SJCRH30 (cell line): ENCODE measurements at regions not wholly inside any gene's neighbourhood (a gene's known extent, or its start where the extent isn't known, plus 50 kb on each side); places are given as distances from the start of the nearest gene placed in this dataset.
A peak's percentile ranks its signal among the peaks of the same experiment; 100 is the strongest.
"Not testable (repeated sequence)": the region's sequence is repeated elsewhere in the genome, so short reads cannot be mapped to it uniquely, and the experiment has no call there.

Source experiments
- DNase-seq, 2 experiments: peaks; one replicate each; pipeline ENCODE4 v3.0.0-alpha.2; 2015 to 2020
- H3K27ac ChIP-seq: fragments of 250-450 bp; sonication (Bioruptor Pico); 2 replicates; pipeline ENCODE4 v1.5.1; 2020; ENCODE audit warnings: mild to moderate bottlenecking, moderate library complexity
- H3K27me3 ChIP-seq: fragments of 250-450 bp; sonication (Bioruptor Pico); 2 replicates; pipeline ENCODE4 v1.5.1; 2020; ENCODE audit warnings: mild to moderate bottlenecking, moderate library complexity
- H3K36me3 ChIP-seq: fragments of 250-450 bp; sonication (Bioruptor Pico); 2 replicates; pipeline ENCODE4 v1.5.1; 2020; ENCODE audit warnings: mild to moderate bottlenecking, moderate library complexity
- H3K4me1 ChIP-seq: fragments of 250-450 bp; sonication (Bioruptor Pico); 2 replicates; pipeline ENCODE4 v1.5.1; 2020; ENCODE audit warnings: mild to moderate bottlenecking, moderate library complexity
- H3K4me3 ChIP-seq: fragments of 250-450 bp; sonication (Bioruptor Pico); 2 replicates; pipeline ENCODE4 v1.5.1; 2020; ENCODE audit warnings: mild to moderate bottlenecking, moderate library complexity
- H3K9me3 ChIP-seq: fragments of 250-450 bp; sonication (Bioruptor Pico); replicated peaks from 2 replicates; pipeline ENCODE4 v1.5.1; 2020; ENCODE audit warnings: mild to moderate bottlenecking, moderate library complexity

- Histone ChIP-seq H3K4me3 (no peak overlapping the region), H3K36me3 (no peaks in the 10 kb centered on the region), H3K27me3 (no peaks in the 10 kb centered on the region), H3K4me1 (peaks cover 6% of the 10 kb centered on the region; the same call in 1 of the 2 replicates), H3K9me3 (peaks cover 4% of the 10 kb centered on the region; the same call in 1 of the 2 replicates), H3K27ac (no peak overlapping the region)
- DNase-seq = peak in 1 of 2 experiments; percentile 15
These were observed 197.8 kb downstream of the MEMO1 start for GRCh38 chr2:31813016-31813415.

GRCh38 chr2:31812051-31812798, 198.6 kb downstream of the MEMO1 start:
- H3K9me3 ChIP-seq = no peaks in the 10 kb centered on the region; the same call in 1 of the 2 replicates
- H3K27me3 ChIP-seq = no peaks in the 10 kb centered on the region
- H3K27ac ChIP-seq = no peak overlapping the region
- no peak for DNase-seq
- H3K4me3 ChIP-seq = no peak overlapping the region
- peaks cover 6% of the 10 kb centered on the region; the same call in 1 of the 2 replicates for H3K4me1 ChIP-seq
- H3K36me3 ChIP-seq = no peaks in the 10 kb centered on the region

GRCh38 chr2:31811482-31811881, 199.3 kb downstream of the MEMO1 start:
- H3K27me3 ChIP-seq = no peaks in the 10 kb centered on the region
- H3K27ac ChIP-seq = no peak overlapping the region
- no peak overlapping the region for H3K4me3 ChIP-seq
- H3K4me1 ChIP-seq = peaks cover 6% of the 10 kb centered on the region; the same call in 1 of the 2 replicates
- H3K9me3 ChIP-seq = no peaks in the 10 kb centered on the region
- no peak for DNase-seq
- no peaks in the 10 kb centered on the region for H3K36me3 ChIP-seq

- Histone ChIP-seq H3K36me3 (no peaks in the 10 kb centered on the region), H3K27ac (no peak overlapping the region), H3K4me1 (peaks cover 6% of the 10 kb centered on the region; the same call in 1 of the 2 replicates), H3K4me3 (no peak overlapping the region), H3K9me3 (no peaks in the 10 kb centered on the region), H3K27me3 (no peaks in the 10 kb centered on the region)
- peak in 1 of 2 experiments; percentile 41 for DNase-seq
These were observed 200.4 kb downstream of the MEMO1 start for GRCh38 chr2:31810200-31810917.

- H3K27ac ChIP-seq = no peak overlapping the region
- peaks cover 6% of the 10 kb centered on the region; the same call in 1 of the 2 replicates for H3K4me1 ChIP-seq
- no peaks in the 10 kb centered on the region for H3K27me3 ChIP-seq
- DNase-seq = no peak
- H3K36me3 ChIP-seq = no peaks in the 10 kb centered on the region
- no peak overlapping the region for H3K4me3 ChIP-seq
- no peaks in the 10 kb centered on the region for H3K9me3 ChIP-seq
These were observed 205.1 kb downstream of the MEMO1 start for GRCh38 chr2:31805688-31806087.

- not testable (repeated sequence) for H3K4me1 ChIP-seq, H3K9me3 ChIP-seq, H3K36me3 ChIP-seq, H3K27me3 ChIP-seq, DNase-seq, H3K27ac ChIP-seq, H3K4me3 ChIP-seq
These were observed 207.2 kb downstream of the MEMO1 start for GRCh38 chr2:31803481-31804153.

GRCh38 chr2:31802711-31803110, 208.1 kb downstream of the MEMO1 start:
- no peaks in the 10 kb centered on the region for H3K36me3 ChIP-seq
- DNase-seq = no peak
- no peak overlapping the region for H3K4me3 ChIP-seq

GRCh38 chr2:31799282-31799681, 211.5 kb downstream of the MEMO1 start:
- not testable (repeated sequence) for H3K27ac ChIP-seq, H3K27me3 ChIP-seq, H3K4me3 ChIP-seq, H3K4me1 ChIP-seq, H3K36me3 ChIP-seq, DNase-seq
- peaks cover 13% of the 10 kb centered on the region for H3K9me3 ChIP-seq

More at GRCh38 chr2:31802711-31803110, 208.1 kb downstream of the MEMO1 start:
- no peaks in the 10 kb centered on the region for H3K4me1 ChIP-seq
- no peak overlapping the region for H3K27ac ChIP-seq
- no peaks in the 10 kb centered on the region for H3K27me3 ChIP-seq
- peaks cover 7% of the 10 kb centered on the region for H3K9me3 ChIP-seq

- Histone ChIP-seq H3K27ac (no peak overlapping the region), H3K9me3 (no peaks in the 10 kb centered on the region), H3K4me1 (no peaks in the 10 kb centered on the region), H3K36me3 (no peaks in the 10 kb centered on the region), H3K4me3 (no peak overlapping the region), H3K27me3 (0 out of 2 replicates have a peak, but pooled peaks cover 4% of the 10 kb centered on the region)
- DNase-seq = no peak
These were observed 207.5 kb upstream of the SRD5A2 start for GRCh38 chr2:31788273-31788672.

- no peaks in the 10 kb centered on the region for H3K4me1 ChIP-seq
- no peak for DNase-seq
These were observed 205.1 kb upstream of the SRD5A2 start for GRCh38 chr2:31785876-31786275.

GRCh38 chr2:31784868-31785267, 204.1 kb upstream of the SRD5A2 start:
- H3K27me3 ChIP-seq = no peaks in the 10 kb centered on the region
- no peak for DNase-seq
- H3K36me3 ChIP-seq = no peaks in the 10 kb centered on the region
- no peak overlapping the region for H3K4me3 ChIP-seq
- peaks cover 4% of the 10 kb centered on the region; the same call in 1 of the 2 replicates for H3K9me3 ChIP-seq
- no peak overlapping the region for H3K27ac ChIP-seq
- no peaks in the 10 kb centered on the region for H3K4me1 ChIP-seq

More at GRCh38 chr2:31785876-31786275, 205.1 kb upstream of the SRD5A2 start:
- H3K4me3 ChIP-seq = no peak overlapping the region
- H3K36me3 ChIP-seq = no peaks in the 10 kb centered on the region
- peaks cover 4% of the 10 kb centered on the region; the same call in 1 of the 2 replicates for H3K9me3 ChIP-seq
- no peak overlapping the region for H3K27ac ChIP-seq
- H3K27me3 ChIP-seq = no peaks in the 10 kb centered on the region

GRCh38 chr2:31783446-31784091, 202.8 kb upstream of the SRD5A2 start:
- DNase-seq, H3K4me1 ChIP-seq: not testable (repeated sequence)

GRCh38 chr2:31778153-31778552, 197.4 kb upstream of the SRD5A2 start:
- Histone ChIP-seq H3K27ac (no peak overlapping the region), H3K9me3 (peaks cover 4% of the 10 kb centered on the region; the same call in 1 of the 2 replicates), H3K36me3 (no peaks in the 10 kb centered on the region), H3K4me3 (no peak overlapping the region), H3K4me1 (no peaks in the 10 kb centered on the region), H3K27me3 (no peaks in the 10 kb centered on the region)
- no peak for DNase-seq

More at GRCh38 chr2:31783446-31784091, 202.8 kb upstream of the SRD5A2 start:
- not testable (repeated sequence) for H3K36me3 ChIP-seq, H3K9me3 ChIP-seq, H3K27me3 ChIP-seq, H3K27ac ChIP-seq, H3K4me3 ChIP-seq

GRCh38 chr2:31770741-31771140, 190.0 kb upstream of the SRD5A2 start:
- DNase-seq = peak in 1 of 2 experiments; percentile 18
- no peaks in the 10 kb centered on the region for H3K36me3 ChIP-seq
- no peaks in the 10 kb centered on the region for H3K9me3 ChIP-seq
- no peaks in the 10 kb centered on the region for H3K4me1 ChIP-seq
- H3K27ac ChIP-seq = no peak overlapping the region
- H3K4me3 ChIP-seq = no peak overlapping the region
- no peaks in the 10 kb centered on the region for H3K27me3 ChIP-seq
